ENCODE measurements at regions not wholly inside any gene's neighbourhood (a gene's known extent, or its start where the extent isn't known, plus 50 kb on each side); places are given as distances from the start of the nearest gene placed in this dataset.

- DNase-seq (no peak), ATAC-seq (no peak)
- Mint-ChIP-seq H3K9me3 (no peaks in the 10 kb centered on the region), H3K4me3 (no peak overlapping the region), H3K36me3 (ENCODE audit: low read depth) (no peaks in the 10 kb centered on the region), H3K4me1 (no peaks in the 10 kb centered on the region), H3K27ac (no peak overlapping the region), H3K27me3 (peaks cover 2% of the 10 kb centered on the region)
These were observed 140.7 kb downstream of the NXPE2 start for GRCh38 chr11:114819028-114819427.

GRCh38 chr11:114820621-114821020, 142.3 kb downstream of the NXPE2 start:
- Mint-ChIP-seq H3K4me1 (no peaks in the 10 kb centered on the region), H3K4me3 (no peak overlapping the region), H3K9me3 (no peaks in the 10 kb centered on the region), H3K27ac (no peak overlapping the region), H3K27me3 (peaks cover 2% of the 10 kb centered on the region), H3K36me3 (ENCODE audit: low read depth) (no peaks in the 10 kb centered on the region)
- DNase-seq (no peak), ATAC-seq (no peak)

- H3K36me3 Mint-ChIP-seq (ENCODE audit: low read depth): no peaks in the 10 kb centered on the region
- DNase-seq (no peak), ATAC-seq (no peak)
- H3K4me1 Mint-ChIP-seq: no peaks in the 10 kb centered on the region
- no peak overlapping the region for H3K27ac Mint-ChIP-seq
- H3K9me3 Mint-ChIP-seq: no peaks in the 10 kb centered on the region
- peaks cover 2% of the 10 kb centered on the region for H3K27me3 Mint-ChIP-seq
- no peak overlapping the region for H3K4me3 Mint-ChIP-seq
These were observed 143.5 kb downstream of the NXPE2 start for GRCh38 chr11:114821621-114822412.

- no peaks in the 10 kb centered on the region for H3K36me3 Mint-ChIP-seq (ENCODE audit: low read depth)
- ATAC-seq: no peak
- H3K4me1 Mint-ChIP-seq: no peaks in the 10 kb centered on the region
- no peaks in the 10 kb centered on the region for H3K27me3 Mint-ChIP-seq
- H3K27ac Mint-ChIP-seq: no peak overlapping the region
- no peaks in the 10 kb centered on the region for H3K9me3 Mint-ChIP-seq
- DNase-seq: no peak
- H3K4me3 Mint-ChIP-seq: no peak overlapping the region
These were observed 148.6 kb downstream of the NXPE2 start for GRCh38 chr11:114826910-114827442.

- no peak for DNase-seq
- Mint-ChIP-seq H3K27me3 (peaks cover 2% of the 10 kb centered on the region), H3K27ac (no peak overlapping the region), H3K9me3 (no peaks in the 10 kb centered on the region), H3K36me3 (ENCODE audit: low read depth) (no peaks in the 10 kb centered on the region), H3K4me3 (no peak overlapping the region), H3K4me1 (no peaks in the 10 kb centered on the region)
- ATAC-seq: no peak
These were observed 149.4 kb downstream of the NXPE2 start for GRCh38 chr11:114827736-114828135.

GRCh38 chr11:114832532-114833125, 154.3 kb downstream of the NXPE2 start:
- no peaks in the 10 kb centered on the region for H3K36me3 Mint-ChIP-seq (ENCODE audit: low read depth)
- H3K27me3 Mint-ChIP-seq: peaks cover 2% of the 10 kb centered on the region
- DNase-seq (no peak), ATAC-seq (no peak)
- H3K27ac Mint-ChIP-seq: no peak overlapping the region
- no peaks in the 10 kb centered on the region for H3K9me3 Mint-ChIP-seq
- H3K4me1 Mint-ChIP-seq: no peaks in the 10 kb centered on the region
- no peak overlapping the region for H3K4me3 Mint-ChIP-seq

GRCh38 chr11:114836161-114836560, 157.8 kb downstream of the NXPE2 start:
- Mint-ChIP-seq H3K4me3 (no peak overlapping the region), H3K9me3 (peaks cover 5% of the 10 kb centered on the region), H3K27ac (no peak overlapping the region), H3K4me1 (no peaks in the 10 kb centered on the region), H3K36me3 (ENCODE audit: low read depth) (peaks cover 2% of the 10 kb centered on the region), H3K27me3 (peaks cover 2% of the 10 kb centered on the region)
- no peak for DNase-seq
- no peak for ATAC-seq

GRCh38 chr11:114844896-114845295, 166.6 kb downstream of the NXPE2 start:
- no peak for ATAC-seq
- no peaks in the 10 kb centered on the region for H3K27me3 Mint-ChIP-seq
- no peaks in the 10 kb centered on the region for H3K36me3 Mint-ChIP-seq (ENCODE audit: low read depth)
- DNase-seq: no peak
- no peak overlapping the region for H3K27ac Mint-ChIP-seq
- no peak overlapping the region for H3K4me3 Mint-ChIP-seq
- no peaks in the 10 kb centered on the region for H3K4me1 Mint-ChIP-seq
- H3K9me3 Mint-ChIP-seq: no peaks in the 10 kb centered on the region

GRCh38 chr11:114845766-114846415, 167.6 kb downstream of the NXPE2 start:
- Mint-ChIP-seq H3K4me3 (no peak overlapping the region), H3K27ac (no peak overlapping the region), H3K4me1 (no peaks in the 10 kb centered on the region), H3K27me3 (no peaks in the 10 kb centered on the region), H3K9me3 (no peaks in the 10 kb centered on the region), H3K36me3 (ENCODE audit: low read depth) (no peaks in the 10 kb centered on the region)
- ATAC-seq (no peak), DNase-seq (no peak)

- no peak for ATAC-seq
- Mint-ChIP-seq H3K36me3 (ENCODE audit: low read depth) (no peaks in the 10 kb centered on the region), H3K4me1 (no peaks in the 10 kb centered on the region), H3K9me3 (no peaks in the 10 kb centered on the region), H3K4me3 (no peak overlapping the region), H3K27ac (no peak overlapping the region), H3K27me3 (no peaks in the 10 kb centered on the region)
- no peak for DNase-seq
These were observed 168.1 kb downstream of the NXPE2 start for GRCh38 chr11:114846416-114846791.

GRCh38 chr11:114847306-114847975, 169.1 kb downstream of the NXPE2 start:
- DNase-seq: no peak
- no peaks in the 10 kb centered on the region for H3K4me1 Mint-ChIP-seq
- H3K4me3 Mint-ChIP-seq: no peak overlapping the region
- no peaks in the 10 kb centered on the region for H3K36me3 Mint-ChIP-seq (ENCODE audit: low read depth)
- H3K27ac Mint-ChIP-seq: no peak overlapping the region
- no peaks in the 10 kb centered on the region for H3K27me3 Mint-ChIP-seq
- no peaks in the 10 kb centered on the region for H3K9me3 Mint-ChIP-seq
- no peak for ATAC-seq

- Mint-ChIP-seq H3K27me3 (no peaks in the 10 kb centered on the region), H3K4me3 (no peak overlapping the region), H3K36me3 (ENCODE audit: low read depth) (no peaks in the 10 kb centered on the region), H3K27ac (no peak overlapping the region), H3K9me3 (no peaks in the 10 kb centered on the region), H3K4me1 (no peaks in the 10 kb centered on the region)
- ATAC-seq: no peak
- no peak for DNase-seq
These were observed 169.7 kb downstream of the NXPE2 start for GRCh38 chr11:114848027-114848426.

- Mint-ChIP-seq H3K4me3 (no peak overlapping the region), H3K27ac (no peak overlapping the region), H3K27me3 (no peaks in the 10 kb centered on the region), H3K4me1 (no peaks in the 10 kb centered on the region), H3K36me3 (ENCODE audit: low read depth) (no peaks in the 10 kb centered on the region), H3K9me3 (peaks cover 5% of the 10 kb centered on the region)
- ATAC-seq (no peak), DNase-seq (no peak)
These were observed 179.0 kb downstream of the NXPE2 start for GRCh38 chr11:114857281-114857680.

GRCh38 chr11:114864896-114865295, 186.6 kb downstream of the NXPE2 start:
- DNase-seq: no peak
- Mint-ChIP-seq H3K4me1 (no peaks in the 10 kb centered on the region), H3K9me3 (no peaks in the 10 kb centered on the region), H3K27ac (no peak overlapping the region), H3K4me3 (no peak overlapping the region), H3K36me3 (ENCODE audit: low read depth) (no peaks in the 10 kb centered on the region), H3K27me3 (no peaks in the 10 kb centered on the region)
- ATAC-seq: no peak

All from activated naive CD8-positive, alpha-beta T cell treated with anti-CD3 and anti-CD28 coated beads, Interleukin-2, amount 50 U/mL, for 24 hours (primary cell).